Right cardiac atrium (tissue), 5 donors: ENCODE measurements at regions not wholly inside any gene's neighbourhood (a gene's known extent, or its start where the extent isn't known, plus 50 kb on each side); places are given as distances from the start of the nearest gene placed in this dataset.

Source experiments
- ATAC-seq, 2 donors: fragments of 200-7000 bp; cut with Tn5 transposase; one replicate each; pipeline versions ENCODE4 v1.8.0 to v1.9.1; 2020; ENCODE audit warnings: moderate library complexity in 2 of 2, mild to moderate bottlenecking in 1 of 2
- DNase-seq, 3 donors: peaks; one replicate each; pipeline ENCODE4 v3.0.0-alpha.2; 2020
- H3K27ac ChIP-seq: one replicate; pipeline ENCODE4 v1.5.1; 2013; ENCODE audit warnings: mild to moderate bottlenecking, low read length, control low read depth, moderate library complexity
- H3K27me3 ChIP-seq: one replicate; pipeline ENCODE4 v1.6.1; 2013; ENCODE audit not compliant: control insufficient read depth, insufficient read depth
- H3K4me1 ChIP-seq: one replicate; pipeline ENCODE4 v1.6.1; 2013; ENCODE audit warnings: low read length; ENCODE audit not compliant: control insufficient read depth, insufficient read depth
- H3K4me3 ChIP-seq: one replicate; pipeline ENCODE4 v1.5.1; 2013; ENCODE audit warnings: low read length, control low read depth
- H3K9me3 ChIP-seq: one replicate; pipeline ENCODE4 v1.6.1; 2013; ENCODE audit warnings: low read length; ENCODE audit not compliant: control insufficient read depth
- WGBS: extraction: QIAGEN DNeasy Blood & Tissue Kit; methylation state at CpG from one replicate; pipeline ENCODE4 v1.1.7; 2013; 5-methylcytosine and 5-hydroxymethylcytosine counted together
- intact Hi-C, 4 donors: fragments of 100-400 bp; cut with DNase I; formaldehyde crosslinking; loops; one replicate each; pipeline versions ENCODE4 v1.11.0 to v1.14.0; 2022 to 2023
- donor health status: healthy with polysubstance abuse.
- donor health status: DM: no; HTN: yes; CAD: no.
- donor health status: DM: no; HTN: no; CAD: no.
- donor health status: DM: no; HTN: yes; CAD: no; lungs with severe emphysema.
- donor health status: DM: yes; HTN: yes; CAD: no.

- no peak for ATAC-seq
- no peak overlapping the region for H3K27ac ChIP-seq
- no peaks in the 10 kb centered on the region for H3K27me3 ChIP-seq
- no peak for DNase-seq
- intact Hi-C loops = no loop called here
- no peak overlapping the region for H3K4me3 ChIP-seq
- WGBS = 89% methylated on average over 5 of the region's 5 CpGs
- no peaks in the 10 kb centered on the region for H3K9me3 ChIP-seq
- H3K4me1 ChIP-seq = no peaks in the 10 kb centered on the region
These were observed 820.3 kb downstream of the ADGRL2 start for GRCh38 chr1:82621076-82621475.

- DNase-seq (no peak), ATAC-seq (no peak)
- no peaks in the 10 kb centered on the region for H3K9me3 ChIP-seq
- H3K27ac ChIP-seq = no peak overlapping the region
- H3K27me3 ChIP-seq = no peaks in the 10 kb centered on the region
- intact Hi-C loops = no loop called here
- H3K4me1 ChIP-seq = no peaks in the 10 kb centered on the region
- 47% methylated on average over 1 of the region's 1 CpG for WGBS
- H3K4me3 ChIP-seq = no peak overlapping the region
These were observed 813.4 kb downstream of the ADGRL2 start for GRCh38 chr1:82614090-82614489.

DNA sequence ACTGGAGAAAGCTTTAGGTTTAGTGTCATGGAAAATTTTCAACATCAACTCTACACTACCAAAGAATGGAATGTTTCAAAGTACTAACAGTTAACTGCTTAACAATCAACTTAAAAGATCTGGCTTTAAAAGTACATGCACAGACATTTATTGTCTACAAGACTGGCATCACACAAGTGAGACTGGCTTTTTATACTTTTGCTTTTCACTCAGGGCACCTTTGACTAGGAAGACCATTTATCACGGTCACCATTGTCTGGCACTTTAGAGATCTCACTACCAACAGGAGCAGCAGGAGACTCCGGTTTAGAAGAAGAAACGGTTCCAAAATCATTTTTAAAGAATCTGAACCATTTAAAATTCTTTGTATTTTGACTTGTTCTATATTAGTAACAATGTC is 812.3 kb downstream of the ADGRL2 start:
- WGBS = 57% methylated on average over 3 of the region's 3 CpGs
- no peak for ATAC-seq
- intact Hi-C loops = no loop called here

DNA sequence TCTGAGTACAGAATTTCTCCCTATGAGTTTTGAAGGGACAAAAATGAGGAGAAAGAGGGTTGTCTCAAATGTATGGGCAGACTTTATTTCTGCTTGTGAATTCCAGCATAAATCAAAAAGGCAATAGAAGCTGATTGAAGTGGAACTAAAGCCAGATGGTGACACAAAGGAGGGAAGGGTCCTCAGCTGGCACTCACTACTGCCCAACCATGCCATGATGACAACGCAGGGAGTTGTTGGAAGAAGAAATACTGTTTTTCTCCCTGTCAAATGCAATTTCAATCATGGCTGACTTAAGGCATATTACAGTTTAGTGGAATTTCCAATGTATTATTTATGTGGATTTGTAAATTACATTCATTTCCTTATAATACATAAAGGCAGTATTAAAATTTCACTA is 805.8 kb downstream of the ADGRL2 start:
- H3K27me3 ChIP-seq = no peaks in the 10 kb centered on the region
- 84% methylated on average over 1 of the region's 1 CpG for WGBS
- no peak overlapping the region for H3K27ac ChIP-seq
- ATAC-seq = no peak
- H3K9me3 ChIP-seq = no peaks in the 10 kb centered on the region
- H3K4me1 ChIP-seq = no peaks in the 10 kb centered on the region
- no peak for DNase-seq
- intact Hi-C loops = no loop called here
- no peak overlapping the region for H3K4me3 ChIP-seq

More for the DNA sequence above, 812.3 kb downstream of the ADGRL2 start:
- no peak overlapping the region for H3K27ac ChIP-seq
- H3K4me1 ChIP-seq = no peaks in the 10 kb centered on the region
- H3K9me3 ChIP-seq = no peaks in the 10 kb centered on the region
- H3K27me3 ChIP-seq = no peaks in the 10 kb centered on the region
- H3K4me3 ChIP-seq = no peak overlapping the region
- DNase-seq = no peak

DNA sequence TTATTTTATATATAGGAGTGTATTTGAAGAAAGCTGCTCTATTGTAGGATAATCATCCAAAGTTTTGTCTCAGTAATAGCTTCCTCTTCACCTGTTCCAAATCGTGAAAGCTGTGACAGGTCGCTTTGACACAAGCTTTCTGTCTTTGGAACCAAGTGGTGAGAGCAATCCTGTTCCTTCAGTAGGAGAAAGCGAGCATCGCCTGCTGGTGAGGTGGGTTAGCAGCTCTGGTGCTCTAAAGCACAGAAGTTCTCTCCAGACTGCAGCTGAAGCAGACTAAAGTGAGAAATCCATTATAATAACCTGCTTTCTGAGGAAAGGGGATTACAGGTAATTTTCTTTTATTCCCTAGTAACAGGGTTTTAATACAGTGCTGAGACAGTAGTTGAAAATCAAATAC is 803.8 kb downstream of the ADGRL2 start:
- DNase-seq = no peak
- Histone ChIP-seq H3K9me3 (no peaks in the 10 kb centered on the region), H3K27me3 (no peaks in the 10 kb centered on the region), H3K4me3 (no peak overlapping the region), H3K4me1 (no peaks in the 10 kb centered on the region), H3K27ac (no peak overlapping the region)
- intact Hi-C loops = no loop called here
- WGBS = 66% methylated on average over 4 of the region's 4 CpGs
- no peak for ATAC-seq

DNA sequence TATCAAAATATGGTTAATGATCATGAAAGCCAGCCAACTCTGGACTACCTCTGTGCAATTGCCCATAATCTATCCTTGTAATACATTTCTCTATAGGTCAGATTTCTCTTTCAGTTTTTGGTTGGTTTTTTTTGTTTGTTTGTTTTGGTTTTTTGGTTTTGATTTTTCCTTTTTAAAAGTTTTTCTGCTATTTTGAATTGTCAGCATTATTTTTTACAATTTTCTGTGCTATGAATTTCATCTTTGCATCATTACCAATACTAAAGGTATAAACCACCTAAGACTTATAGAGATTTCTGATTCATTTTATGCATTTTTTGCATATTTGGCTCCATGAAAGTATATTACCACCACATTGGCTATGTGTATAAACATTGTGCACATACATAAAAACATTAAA is 799.6 kb downstream of the ADGRL2 start:
- ATAC-seq = no peak
- no peak overlapping the region for H3K4me3 ChIP-seq
- DNase-seq = no peak
- H3K4me1 ChIP-seq = no peaks in the 10 kb centered on the region
- H3K9me3 ChIP-seq = no peaks in the 10 kb centered on the region
- intact Hi-C loops = no loop called here
- H3K27me3 ChIP-seq = no peaks in the 10 kb centered on the region
- no peak overlapping the region for H3K27ac ChIP-seq

GRCh38 chr1:82598812-82599211 is 798.1 kb downstream of the ADGRL2 start:
- Histone ChIP-seq H3K27me3 (no peaks in the 10 kb centered on the region), H3K9me3 (no peaks in the 10 kb centered on the region), H3K27ac (no peak overlapping the region), H3K4me3 (no peak overlapping the region), H3K4me1 (no peaks in the 10 kb centered on the region)
- DNase-seq = no peak
- intact Hi-C loops = no loop called here
- ATAC-seq = no peak

DNA sequence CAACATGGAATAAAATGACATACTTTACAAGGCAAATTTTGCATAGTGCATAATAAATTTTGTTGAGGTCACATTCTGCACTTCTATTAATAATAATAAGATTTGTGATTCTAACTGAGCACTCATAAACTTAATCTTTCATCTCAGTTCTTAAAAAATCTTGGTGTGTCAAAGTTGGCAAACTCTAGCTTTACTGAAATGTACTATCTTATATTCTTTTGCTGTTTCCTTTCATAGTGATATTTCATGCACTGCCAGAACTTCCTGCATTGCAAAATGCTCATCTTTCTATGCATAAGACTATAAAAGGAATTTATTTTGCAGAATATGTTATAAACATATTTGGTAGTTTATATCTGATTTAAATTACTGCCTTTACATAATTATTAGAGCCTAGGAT is 797.6 kb downstream of the ADGRL2 start:
- Histone ChIP-seq H3K4me3 (no peak overlapping the region), H3K9me3 (no peaks in the 10 kb centered on the region), H3K27ac (no peak overlapping the region), H3K4me1 (no peaks in the 10 kb centered on the region), H3K27me3 (no peaks in the 10 kb centered on the region)
- DNase-seq (no peak), ATAC-seq (no peak)
- intact Hi-C loops = no loop called here

DNA sequence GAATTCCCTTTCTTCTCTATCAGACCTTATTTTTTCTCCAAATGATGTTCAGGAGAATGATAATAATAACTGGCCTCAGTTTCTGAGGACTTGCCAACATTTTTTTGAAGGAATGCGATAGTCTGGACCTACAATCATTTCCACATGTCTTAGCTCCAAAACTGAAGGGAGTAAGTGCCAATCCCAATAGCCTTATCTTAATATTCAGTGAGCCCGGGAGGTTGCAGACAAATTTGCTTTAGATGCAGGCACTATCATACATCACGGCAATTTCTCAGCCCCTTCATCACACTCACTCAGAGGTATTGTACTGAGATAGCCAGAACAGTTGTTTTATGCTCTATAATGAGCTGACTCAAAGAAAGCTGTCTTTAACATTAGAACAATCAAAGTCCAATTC is 796.9 kb downstream of the ADGRL2 start:
- WGBS = 30% methylated on average over 3 of the region's 3 CpGs
- no peak for DNase-seq
- Histone ChIP-seq H3K27me3 (no peaks in the 10 kb centered on the region), H3K27ac (no peak overlapping the region), H3K4me1 (no peaks in the 10 kb centered on the region), H3K9me3 (no peaks in the 10 kb centered on the region), H3K4me3 (no peak overlapping the region)
- no peak for ATAC-seq
- intact Hi-C loops = no loop called here

DNA sequence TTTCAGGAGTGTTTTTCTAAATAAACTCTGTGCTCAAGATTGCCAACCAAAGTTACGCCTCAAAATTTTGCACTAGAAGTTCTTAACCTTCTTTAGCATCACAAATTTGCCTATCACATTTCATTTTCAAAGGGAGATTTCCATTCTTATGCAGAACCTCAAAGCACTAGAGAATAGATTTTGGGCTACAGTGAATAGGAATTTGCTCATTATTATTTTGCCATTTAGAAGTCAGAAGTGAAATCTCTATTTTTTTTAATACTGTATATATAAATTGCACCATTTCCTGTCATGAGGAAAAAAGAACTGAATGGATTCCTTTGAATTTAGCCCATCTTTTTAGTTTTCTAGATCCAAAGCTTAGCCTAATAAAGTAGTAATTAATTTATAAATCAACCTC is 796.4 kb downstream of the ADGRL2 start:
- intact Hi-C loops = no loop called here
- 88% methylated on average over 1 of the region's 1 CpG for WGBS

GRCh38 chr1:82593561-82593960 is 792.8 kb downstream of the ADGRL2 start:
- no peaks in the 10 kb centered on the region for H3K4me1 ChIP-seq
- ATAC-seq = no peak
- WGBS = 70% methylated on average over 2 of the region's 2 CpGs
- H3K9me3 ChIP-seq = no peaks in the 10 kb centered on the region
- DNase-seq = no peak
- H3K27ac ChIP-seq = no peak overlapping the region
- intact Hi-C loops = no loop called here
- H3K27me3 ChIP-seq = no peaks in the 10 kb centered on the region
- no peak overlapping the region for H3K4me3 ChIP-seq

More for the DNA sequence above, 796.4 kb downstream of the ADGRL2 start:
- Histone ChIP-seq H3K4me3 (no peak overlapping the region), H3K27me3 (no peaks in the 10 kb centered on the region), H3K27ac (no peak overlapping the region), H3K9me3 (no peaks in the 10 kb centered on the region), H3K4me1 (no peaks in the 10 kb centered on the region)
- DNase-seq (no peak), ATAC-seq (no peak)

DNA sequence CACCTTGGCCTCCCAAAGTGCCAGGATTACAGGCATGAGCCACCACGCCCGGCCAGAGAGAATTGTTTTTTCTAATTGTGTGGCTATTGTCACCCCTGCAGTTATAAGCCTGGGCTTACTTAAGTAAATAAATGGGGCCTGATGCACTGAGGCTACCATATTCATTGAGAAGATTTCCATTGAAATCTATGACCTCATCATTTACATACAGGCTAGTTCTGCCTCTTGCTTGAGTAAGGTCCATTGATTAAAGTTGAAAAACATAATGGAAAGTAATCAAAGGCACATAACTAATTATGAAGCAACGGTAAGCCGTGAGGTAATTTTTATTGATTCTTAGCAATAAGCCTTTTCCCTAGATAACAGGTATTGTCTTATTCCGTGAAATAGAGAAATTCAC is 788.9 kb downstream of the ADGRL2 start:
- intact Hi-C loops = no loop called here
- H3K27ac ChIP-seq = no peak overlapping the region
- no peaks in the 10 kb centered on the region for H3K9me3 ChIP-seq
- H3K27me3 ChIP-seq = no peaks in the 10 kb centered on the region
- DNase-seq = no peak
- 95% methylated on average over 5 of the region's 5 CpGs for WGBS
- H3K4me1 ChIP-seq = no peaks in the 10 kb centered on the region
- ATAC-seq = no peak
- H3K4me3 ChIP-seq = no peak overlapping the region
